ENCODE measurements at regions not wholly inside any gene's neighbourhood (a gene's known extent, or its start where the extent isn't known, plus 50 kb on each side); places are given as distances from the start of the nearest gene placed in this dataset.

DNA sequence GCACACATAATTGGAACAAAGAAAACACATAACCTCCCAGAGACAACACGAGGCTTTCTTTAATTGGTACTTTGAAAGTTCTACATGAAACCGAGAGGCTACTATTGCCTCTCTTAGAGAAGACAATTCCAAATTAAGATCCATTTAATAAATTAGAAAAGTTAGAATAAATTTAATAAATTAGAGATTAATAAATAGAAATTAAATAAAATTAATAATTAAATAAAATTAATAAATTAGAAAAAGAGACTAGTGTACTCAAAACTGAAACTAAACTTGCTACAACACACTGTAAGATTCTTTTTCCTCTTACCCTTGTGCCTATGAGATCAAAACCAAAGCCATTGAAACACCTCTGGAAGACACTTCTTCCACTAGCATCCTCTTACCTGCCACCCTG lies 199.0 kb downstream of the URB2 start:
- DNase-seq, result no peak

GRCh38 chr1:229828461-229828860 lies 202.4 kb downstream of the URB2 start:
- no peak for DNase-seq

- DNase-seq, result no peak
Observed at GRCh38 chr1:229832695-229833094, 206.6 kb downstream of the URB2 start.

- DNase-seq, result no peak
Observed at GRCh38 chr1:229834230-229834629, 208.2 kb downstream of the URB2 start.

GRCh38 chr1:229835226-229835625 lies 209.2 kb downstream of the URB2 start:
- no peak for DNase-seq

GRCh38 chr1:229836324-229836723 lies 210.3 kb downstream of the URB2 start:
- DNase-seq, result no peak

DNA sequence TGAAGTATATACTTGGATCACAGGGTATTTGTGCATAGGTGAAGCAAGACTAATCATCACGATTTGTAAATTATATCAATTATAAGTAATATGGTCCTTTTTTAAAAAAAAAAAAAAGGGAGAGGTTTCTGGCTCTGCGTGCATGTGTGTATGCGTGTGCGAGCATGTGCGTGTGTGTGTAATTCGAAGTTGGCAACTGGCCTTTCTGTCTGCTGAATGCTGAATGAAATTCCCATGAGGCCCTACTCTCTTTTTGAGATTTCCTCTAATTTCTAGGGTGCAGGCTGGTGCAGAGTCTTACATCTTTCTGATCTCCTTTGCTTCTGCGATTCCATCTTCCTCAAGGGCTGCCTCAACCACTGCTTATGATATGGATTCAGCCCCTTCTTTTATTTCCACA lies 212.2 kb downstream of the URB2 start:
- no peak for DNase-seq

GRCh38 chr1:229839800-229840199 lies 213.8 kb downstream of the URB2 start:
- no peak for DNase-seq

DNA sequence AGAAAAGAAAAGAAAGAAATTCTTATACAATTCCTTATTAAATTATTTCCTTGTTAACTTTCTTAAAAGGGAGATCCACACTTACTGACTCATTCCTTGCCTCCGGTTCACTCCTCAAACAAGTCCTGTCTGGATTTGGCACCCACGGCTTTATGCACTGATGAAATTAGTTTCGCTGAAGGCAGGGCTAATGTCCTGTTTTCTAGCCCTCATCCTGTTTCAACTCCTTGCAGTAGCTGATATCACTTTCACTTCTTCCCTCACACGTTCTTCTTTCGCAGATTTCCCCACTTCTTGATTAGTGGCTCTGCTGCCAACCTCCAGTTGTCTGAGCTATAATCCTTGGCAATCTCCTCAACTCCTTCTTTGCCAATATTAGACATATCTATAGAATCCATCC lies 215.2 kb downstream of the URB2 start:
- DNase-seq, result no peak

DNA sequence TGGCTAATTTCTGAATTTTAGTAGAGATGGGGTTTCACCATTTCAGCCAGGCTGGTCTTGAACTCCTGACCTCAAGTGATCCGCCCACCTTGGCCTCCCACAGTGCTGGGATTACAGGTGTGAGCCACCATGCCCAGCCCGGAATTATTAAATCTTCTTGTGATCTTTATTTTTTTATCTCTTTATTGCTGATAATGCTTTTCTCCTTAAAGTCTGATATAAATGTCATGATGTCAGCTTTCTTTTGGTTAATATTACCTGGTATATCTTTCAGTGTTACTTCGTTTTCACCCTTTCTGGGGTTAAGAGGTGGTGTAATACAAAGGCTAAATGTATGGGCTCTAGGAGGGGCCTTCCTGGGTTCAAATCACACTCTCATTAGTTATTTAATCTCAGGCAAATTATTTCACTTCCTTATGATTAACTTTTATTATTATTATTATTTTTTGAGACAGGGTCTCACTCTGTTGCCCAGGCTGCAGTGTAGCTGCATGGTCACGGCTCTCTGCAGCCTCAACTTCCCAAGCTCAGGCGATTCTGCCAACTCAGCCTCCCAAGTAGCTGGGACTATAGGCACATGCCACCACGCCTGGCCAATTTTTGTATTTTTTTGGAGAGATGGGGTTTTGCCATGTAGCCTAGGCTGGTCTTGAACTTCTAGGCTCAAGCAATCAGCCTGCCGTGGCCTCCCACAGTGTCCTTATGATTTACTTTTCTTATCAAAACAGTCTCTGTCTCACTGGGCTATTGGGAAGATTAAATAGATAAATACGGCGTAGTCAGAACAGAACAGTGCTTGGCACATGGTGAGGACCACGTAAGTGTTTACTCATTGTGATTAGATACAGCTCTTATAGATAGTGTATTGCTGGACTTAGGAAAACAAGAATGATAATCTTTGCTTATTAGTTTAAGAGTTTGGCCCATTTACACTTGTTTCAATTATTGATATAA lies 216.5 kb downstream of the URB2 start:
- no peak for DNase-seq

GRCh38 chr1:229843627-229844238 lies 217.7 kb downstream of the URB2 start:
- no peak for DNase-seq

DNA sequence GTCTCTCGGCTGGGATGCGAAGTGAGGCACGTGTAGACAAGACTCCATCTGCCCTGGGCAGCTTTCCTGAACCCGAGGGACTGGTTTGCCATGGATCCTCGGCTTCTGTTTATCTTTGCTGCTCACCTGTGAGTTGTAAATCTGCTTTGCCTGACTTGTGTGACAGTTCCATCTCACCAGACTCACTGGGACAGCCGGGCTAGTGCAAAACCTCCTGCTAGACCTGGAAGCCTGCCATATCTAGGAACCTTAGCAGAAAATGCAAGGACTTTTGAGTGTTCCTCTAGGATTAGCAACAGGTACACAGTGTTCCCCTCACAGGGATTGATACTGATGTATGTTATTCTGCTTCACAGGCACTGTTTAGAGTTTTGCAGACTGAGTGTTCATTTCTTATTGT lies 218.6 kb downstream of the URB2 start:
- no peak for DNase-seq

GRCh38 chr1:229845410-229846138 lies 219.5 kb downstream of the URB2 start:
- DNase-seq, result no peak

DNA sequence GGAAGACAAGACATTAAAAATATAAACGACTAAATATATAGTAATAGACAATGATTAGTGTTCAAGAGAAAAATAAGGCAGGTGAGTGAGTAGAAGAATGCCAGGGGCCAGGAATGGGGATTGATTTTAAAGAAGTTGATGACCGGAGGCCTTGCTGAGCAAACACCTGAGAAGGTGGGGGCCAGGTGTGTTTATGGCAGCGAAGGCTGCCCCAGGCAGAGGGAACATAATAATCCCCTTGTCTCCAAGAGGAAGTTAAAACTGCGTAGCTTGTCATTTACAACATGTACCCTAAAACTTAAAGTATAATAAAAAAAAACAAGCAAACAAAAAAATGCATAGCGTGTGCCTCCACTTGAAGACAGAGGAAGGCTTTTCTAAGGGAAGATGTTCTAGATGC lies 220.3 kb downstream of the URB2 start:
- no peak for DNase-seq

DNA sequence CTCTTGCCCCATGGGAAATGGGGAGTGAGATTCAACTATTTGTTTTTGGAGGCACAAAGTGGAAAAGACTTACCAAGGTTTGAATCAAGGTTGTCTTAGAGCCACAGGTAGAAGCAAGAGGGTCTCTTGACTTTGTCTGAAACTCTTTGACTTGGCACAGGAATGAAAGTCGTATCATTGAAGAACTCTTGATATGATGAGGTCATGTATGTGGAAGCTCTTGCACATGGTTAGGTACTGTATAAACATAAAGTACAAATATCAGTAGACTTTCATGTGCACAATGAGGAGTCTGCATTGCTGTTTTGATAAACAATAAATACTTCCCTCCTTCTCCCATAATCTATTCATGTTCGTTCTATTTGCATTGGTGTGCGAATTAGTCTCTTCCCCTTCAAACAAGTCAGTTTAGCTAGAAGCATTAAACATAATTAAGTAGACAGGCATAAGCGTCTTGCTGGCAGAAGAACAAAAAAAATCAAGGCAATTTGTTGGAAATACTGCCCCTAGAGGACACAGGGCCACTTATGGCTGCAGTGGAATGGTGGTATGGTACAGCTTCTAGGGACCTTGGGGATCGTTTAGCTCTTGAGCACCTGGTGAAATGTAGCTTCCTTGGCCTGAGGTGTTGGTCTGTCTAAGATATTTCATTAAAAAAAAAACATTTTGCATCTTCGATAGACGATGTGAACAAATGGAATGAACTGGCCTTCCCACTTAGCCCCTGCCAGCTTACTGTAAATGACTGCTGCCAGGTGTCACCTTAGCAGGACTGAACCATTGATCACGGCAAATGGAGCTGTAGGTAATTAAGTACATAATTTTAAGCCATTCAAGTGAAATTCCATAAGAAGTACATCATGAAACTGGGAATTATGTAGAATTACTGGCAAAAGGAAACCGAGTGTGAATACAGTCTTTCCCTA lies 218.0 kb upstream of the GALNT2 start:
- peak; percentile 18 for DNase-seq

- no peak for DNase-seq
Observed at GRCh38 chr1:229851511-229851910, 215.5 kb upstream of the GALNT2 start.

DNA sequence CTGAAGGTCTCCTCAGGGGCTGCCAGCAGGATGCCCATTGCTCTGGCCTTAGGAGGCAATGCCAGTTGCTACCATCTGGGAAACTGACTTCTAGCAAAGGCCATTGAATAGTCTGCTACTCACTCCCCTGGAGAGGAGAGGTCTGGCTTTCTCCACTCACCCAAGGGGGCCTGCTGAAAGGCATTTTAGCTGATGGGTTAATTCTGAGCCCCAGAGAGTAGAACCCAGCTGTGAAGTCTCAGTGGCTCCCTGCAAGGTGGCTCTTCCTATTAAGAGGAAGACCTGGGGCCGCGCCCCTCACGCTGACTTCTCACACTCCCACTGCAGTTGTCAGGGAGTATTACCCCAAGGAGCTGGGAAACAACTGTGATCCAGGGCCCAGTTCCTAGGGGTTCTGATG lies 213.3 kb upstream of the GALNT2 start:
- DNase-seq, result no peak

DNA sequence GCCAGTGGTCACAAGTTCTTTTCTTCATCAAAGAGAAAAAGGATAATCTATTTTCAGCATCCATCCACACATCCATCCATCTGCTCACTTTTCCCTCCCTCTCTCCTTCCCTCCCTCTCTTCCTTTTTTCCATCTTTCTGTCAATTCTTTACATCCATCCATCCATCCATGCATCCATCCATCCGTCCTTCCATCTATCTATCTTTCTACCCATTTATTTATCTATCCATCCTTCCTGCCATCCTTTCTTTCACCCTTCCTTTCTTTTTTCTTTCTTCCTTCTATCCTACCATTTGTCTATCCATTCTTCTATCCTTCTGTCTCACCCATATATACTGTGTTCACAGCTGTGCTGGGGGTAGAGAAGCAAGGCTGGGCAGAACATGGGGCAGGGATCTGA lies 212.4 kb upstream of the GALNT2 start:
- no peak for DNase-seq

DNA sequence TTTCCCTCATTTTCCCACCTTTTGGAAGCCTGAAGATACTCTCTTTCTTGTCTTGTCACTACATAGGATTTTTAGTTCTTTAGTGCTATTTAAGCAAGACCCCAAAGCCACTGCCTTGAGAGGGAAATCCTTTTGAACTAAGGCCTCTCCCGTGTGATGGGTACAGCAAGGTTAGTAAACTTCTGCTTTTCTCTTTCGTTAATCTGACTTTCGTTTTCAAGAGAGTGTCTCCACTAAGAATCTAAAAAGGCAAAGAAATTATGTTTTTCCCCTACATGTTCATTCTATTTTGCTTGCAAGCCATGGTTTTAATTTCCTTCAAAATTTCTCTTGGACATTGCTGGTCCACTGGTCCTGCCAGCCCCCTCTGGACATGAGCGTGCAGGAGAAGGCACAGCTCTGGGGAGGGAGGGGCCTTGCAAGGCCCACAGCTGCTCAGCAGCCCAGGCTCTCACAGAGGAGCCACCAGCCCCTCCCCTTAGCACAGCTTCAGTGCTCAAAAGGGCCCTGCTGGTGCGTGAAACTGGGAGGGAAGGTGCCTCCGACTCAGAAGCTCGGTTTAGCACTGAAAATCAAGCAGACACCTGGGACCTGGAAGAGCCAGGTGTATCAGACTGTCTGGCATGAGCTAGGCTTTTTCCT lies 210.9 kb upstream of the GALNT2 start:
- peak; percentile 21 for DNase-seq

- DNase-seq, result no peak
Observed at GRCh38 chr1:229857585-229857984, 209.5 kb upstream of the GALNT2 start.

DNA sequence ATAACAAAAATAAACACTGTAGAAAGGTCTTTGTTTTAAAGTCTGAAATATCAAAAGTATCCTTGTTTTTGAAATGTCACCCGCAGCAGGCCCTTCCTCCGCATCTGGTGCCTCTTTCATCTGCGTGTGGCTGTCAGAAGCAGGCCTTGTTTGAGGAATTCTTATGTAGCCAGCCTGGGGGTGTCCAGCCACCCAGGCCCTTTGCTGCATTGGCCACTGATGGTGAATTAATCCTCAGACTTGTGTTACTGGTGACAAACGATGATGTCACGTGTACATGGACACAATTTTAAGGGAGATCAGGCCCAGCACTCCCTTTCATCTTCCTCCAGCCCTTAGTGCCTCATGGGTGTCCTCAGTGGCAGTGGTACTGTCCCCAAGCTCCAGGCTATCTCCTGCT lies 208.0 kb upstream of the GALNT2 start:
- no peak for DNase-seq

DNA sequence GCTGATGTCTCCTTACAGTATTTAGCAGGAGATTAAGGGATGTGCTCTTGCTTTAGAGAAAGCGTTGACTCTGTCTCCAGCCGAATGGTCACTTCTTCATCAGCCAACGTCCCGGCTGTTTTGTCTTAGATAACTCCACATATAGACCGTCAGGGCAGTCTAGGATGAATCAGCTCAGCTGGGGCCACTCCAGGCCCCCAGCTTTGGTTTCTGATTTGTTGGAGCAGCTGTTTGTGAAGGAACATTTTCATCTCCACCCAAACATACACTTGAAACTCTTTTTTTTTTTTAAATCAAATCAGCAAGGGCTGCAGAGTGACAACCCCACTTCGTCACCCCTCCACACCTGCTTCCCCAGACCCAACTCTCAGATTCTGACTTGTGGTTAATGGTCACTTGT lies 206.1 kb upstream of the GALNT2 start:
- no peak for DNase-seq

All from activated CD4-positive, alpha-beta T cell treated with anti-CD3 and anti-CD28 coated beads for 48 hours (primary cell).